Endodermal cell (in vitro differentiated cells): ENCODE measurements at regions not wholly inside any gene's neighbourhood (a gene's known extent, or its start where the extent isn't known, plus 50 kb on each side); places are given as distances from the start of the nearest gene placed in this dataset.

Experiments used
- DNase-seq: peaks from one replicate; pipeline ENCODE4 v3.0.0-alpha.2; 2017
- H3K27ac ChIP-seq: 2 replicates; pipeline ENCODE4 v1.5.1; 2013; ENCODE audit warnings: mild to moderate bottlenecking, low read depth, low read length, moderate library complexity
- H3K27me3 ChIP-seq: 2 replicates; pipeline ENCODE4 v1.6.1; 2013; ENCODE audit warnings: mild to moderate bottlenecking, low read length, moderate library complexity; ENCODE audit not compliant: insufficient read depth, control insufficient read depth, poor library complexity, severe bottlenecking
- H3K36me3 ChIP-seq: 2 replicates; pipeline ENCODE4 v1.7.0; 2013; ENCODE audit warnings: mild to moderate bottlenecking, low read length, moderate library complexity; ENCODE audit not compliant: control insufficient read depth, insufficient read depth
- H3K4me1 ChIP-seq: one replicate; pipeline ENCODE4 v1.7.0; 2013; ENCODE audit warnings: low read length; ENCODE audit not compliant: control insufficient read depth, insufficient read depth
- H3K4me3 ChIP-seq: 2 replicates; pipeline ENCODE4 v1.5.1; 2013; ENCODE audit warnings: mild to moderate bottlenecking, low read length, moderate library complexity
- H3K9ac ChIP-seq: 2 replicates; pipeline ENCODE4 v1.6.1; 2013; ENCODE audit warnings: mild to moderate bottlenecking, low read length, moderate library complexity; ENCODE audit not compliant: poor library complexity, severe bottlenecking; ENCODE audit errors: extremely low read depth
- H3K9me3 ChIP-seq: 2 replicates; pipeline ENCODE4 v1.6.1; 2013; ENCODE audit warnings: mild to moderate bottlenecking, low read length, moderate library complexity; ENCODE audit not compliant: control insufficient read depth
- H3K27ac Mint-ChIP-seq: 2 replicates; pipeline ENCODE4 v1.8.0; 2020; ENCODE audit warnings: mixed read lengths
- H3K27me3 Mint-ChIP-seq: 2 replicates; pipeline ENCODE4 v1.8.0; 2021; ENCODE audit warnings: mild to moderate bottlenecking, mixed read lengths; ENCODE audit not compliant: insufficient read depth
- H3K36me3 Mint-ChIP-seq: 2 replicates; pipeline ENCODE4 v1.8.0; 2020; ENCODE audit warnings: low read depth, mixed read lengths
- H3K4me1 Mint-ChIP-seq: 2 replicates; pipeline ENCODE4 v1.8.0; 2020; ENCODE audit warnings: mixed read lengths
- H3K4me3 Mint-ChIP-seq: 2 replicates; pipeline ENCODE4 v1.8.0; 2020; ENCODE audit warnings: mild to moderate bottlenecking, moderate library complexity, mixed read lengths
- H3K9me3 Mint-ChIP-seq: 2 replicates; pipeline ENCODE4 v1.8.0; 2020; ENCODE audit warnings: mild to moderate bottlenecking, mixed read lengths
- WGBS, 2 experiments: methylation state at CpG; one replicate each; pipeline versions ENCODE4 v1.1.5 to v1.1.7; 2013; ENCODE audit warnings: missing lambda C conversion rate in 2 of 2, mixed read lengths in 1 of 2; ENCODE audit not compliant: insufficient coverage in 1 of 2, insufficient read length in 1 of 2; 5-methylcytosine and 5-hydroxymethylcytosine counted together
- TF ChIP-seq, protein P1 (sequence below): fragments of 200-600 bp; sonication (generic); conservative IDR thresholded peaks from 2 replicates; pipeline ENCODE4 v1.5.0; 2021; ENCODE audit warnings: antibody characterized with exemption, mild to moderate bottlenecking

DNA sequence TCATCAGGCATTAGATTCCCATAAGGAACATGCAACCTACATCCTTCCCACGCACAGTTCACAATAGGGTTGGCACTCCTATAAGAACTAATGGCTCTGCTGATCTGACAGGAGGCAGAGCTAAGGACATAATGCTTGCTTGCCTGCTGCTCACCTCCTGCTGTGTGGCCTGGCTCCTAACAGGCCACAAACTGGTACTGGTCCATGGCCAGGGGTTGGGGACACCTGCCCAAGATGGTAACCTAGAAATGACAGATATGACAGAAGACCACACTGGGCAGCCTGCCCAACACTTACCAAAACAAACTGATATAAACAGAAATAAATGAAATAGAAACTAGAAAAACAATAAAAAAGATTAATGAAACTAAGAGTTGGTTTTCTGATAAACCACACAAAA, 325.6 kb downstream of the SEC23A start:
- Histone ChIP-seq H3K4me3 (no peak overlapping the region), H3K36me3 (no peaks in the 10 kb centered on the region), H3K9me3 (no peaks in the 10 kb centered on the region), H3K9ac (no peak overlapping the region), H3K27ac (no peak overlapping the region), H3K27me3 (no peaks in the 10 kb centered on the region), H3K4me1 (no peaks in the 10 kb centered on the region)
- no peaks in the 10 kb centered on the region for H3K36me3 Mint-ChIP-seq
- H3K4me3 Mint-ChIP-seq, result no peak overlapping the region
- no peak overlapping the region for H3K27ac Mint-ChIP-seq
- H3K9me3 Mint-ChIP-seq, result no peaks in the 10 kb centered on the region
- TF ChIP-seq, protein P1, sequence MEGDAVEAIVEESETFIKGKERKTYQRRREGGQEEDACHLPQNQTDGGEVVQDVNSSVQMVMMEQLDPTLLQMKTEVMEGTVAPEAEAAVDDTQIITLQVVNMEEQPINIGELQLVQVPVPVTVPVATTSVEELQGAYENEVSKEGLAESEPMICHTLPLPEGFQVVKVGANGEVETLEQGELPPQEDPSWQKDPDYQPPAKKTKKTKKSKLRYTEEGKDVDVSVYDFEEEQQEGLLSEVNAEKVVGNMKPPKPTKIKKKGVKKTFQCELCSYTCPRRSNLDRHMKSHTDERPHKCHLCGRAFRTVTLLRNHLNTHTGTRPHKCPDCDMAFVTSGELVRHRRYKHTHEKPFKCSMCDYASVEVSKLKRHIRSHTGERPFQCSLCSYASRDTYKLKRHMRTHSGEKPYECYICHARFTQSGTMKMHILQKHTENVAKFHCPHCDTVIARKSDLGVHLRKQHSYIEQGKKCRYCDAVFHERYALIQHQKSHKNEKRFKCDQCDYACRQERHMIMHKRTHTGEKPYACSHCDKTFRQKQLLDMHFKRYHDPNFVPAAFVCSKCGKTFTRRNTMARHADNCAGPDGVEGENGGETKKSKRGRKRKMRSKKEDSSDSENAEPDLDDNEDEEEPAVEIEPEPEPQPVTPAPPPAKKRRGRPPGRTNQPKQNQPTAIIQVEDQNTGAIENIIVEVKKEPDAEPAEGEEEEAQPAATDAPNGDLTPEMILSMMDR, result no peak
- 88 to 100% methylated on average over 1 of the region's 1 CpG for WGBS, 2 experiments
- no peaks in the 10 kb centered on the region for H3K4me1 Mint-ChIP-seq
- no peak for DNase-seq
- peaks cover 4% of the 10 kb centered on the region for H3K27me3 Mint-ChIP-seq

DNA sequence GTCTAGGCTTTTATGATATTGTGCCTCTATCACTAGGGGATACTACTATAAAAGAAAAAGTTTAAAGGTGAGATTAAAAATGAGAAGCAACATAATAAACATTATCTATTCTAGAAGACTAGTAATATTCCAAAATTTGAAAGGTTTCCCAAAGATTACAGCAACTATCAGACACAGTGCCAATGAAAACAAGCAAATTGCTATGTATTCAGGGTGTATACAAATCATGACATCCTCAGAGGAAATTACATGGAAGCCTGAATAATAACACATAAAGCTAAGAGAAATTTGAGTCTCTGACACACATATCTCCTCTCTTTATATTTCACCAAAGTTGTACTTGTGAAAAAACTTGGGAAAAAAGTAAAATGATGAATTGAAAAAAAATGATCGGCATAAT, 327.0 kb downstream of the SEC23A start:
- H3K4me3 Mint-ChIP-seq, result no peak overlapping the region
- Histone ChIP-seq H3K27ac (no peak overlapping the region), H3K36me3 (no peaks in the 10 kb centered on the region), H3K4me3 (no peak overlapping the region), H3K9me3 (no peaks in the 10 kb centered on the region), H3K4me1 (no peaks in the 10 kb centered on the region), H3K27me3 (no peaks in the 10 kb centered on the region), H3K9ac (no peak overlapping the region)
- no peaks in the 10 kb centered on the region for H3K4me1 Mint-ChIP-seq
- no peak for DNase-seq
- H3K9me3 Mint-ChIP-seq, result no peaks in the 10 kb centered on the region
- no CpG with 5 or more reads among the region's 1 CpG for WGBS, 2 experiments
- peaks cover 1% of the 10 kb centered on the region for H3K27me3 Mint-ChIP-seq
- TF ChIP-seq, protein P1, result no peak
- H3K36me3 Mint-ChIP-seq, result no peaks in the 10 kb centered on the region
- H3K27ac Mint-ChIP-seq, result no peak overlapping the region

DNA sequence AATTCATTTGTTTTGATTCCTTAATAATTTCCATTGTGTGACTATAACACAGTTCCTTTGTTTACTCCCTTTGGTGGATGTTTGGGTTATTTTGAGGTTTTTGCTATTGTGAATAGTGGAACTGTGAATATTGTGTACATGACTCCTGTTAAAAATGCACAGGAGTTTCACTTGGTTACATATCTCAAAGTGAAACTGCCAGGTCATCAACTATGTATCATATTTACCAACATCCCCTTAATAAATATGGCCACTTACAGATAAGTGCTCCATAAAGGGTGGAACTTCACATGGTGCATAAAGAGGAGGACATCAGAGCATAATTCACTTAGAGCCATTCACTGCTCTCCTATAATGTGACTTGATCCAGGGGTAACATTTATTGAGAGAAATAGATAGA, 328.9 kb downstream of the SEC23A start:
- Histone ChIP-seq H3K4me3 (no peak overlapping the region), H3K4me1 (peaks cover 5% of the 10 kb centered on the region), H3K27ac (no peak overlapping the region), H3K27me3 (no peaks in the 10 kb centered on the region), H3K9me3 (no peaks in the 10 kb centered on the region), H3K9ac (no peak overlapping the region), H3K36me3 (no peaks in the 10 kb centered on the region)
- H3K27ac Mint-ChIP-seq, result no peak overlapping the region
- H3K9me3 Mint-ChIP-seq, result no peaks in the 10 kb centered on the region
- no peaks in the 10 kb centered on the region for H3K27me3 Mint-ChIP-seq
- H3K36me3 Mint-ChIP-seq, result no peaks in the 10 kb centered on the region
- no peak for DNase-seq
- H3K4me1 Mint-ChIP-seq, result no peaks in the 10 kb centered on the region
- TF ChIP-seq, protein P1, result no peak
- H3K4me3 Mint-ChIP-seq, result no peak overlapping the region
